ENCODE measurements at regions not wholly inside any gene's neighbourhood (a gene's known extent, or its start where the extent isn't known, plus 50 kb on each side); places are given as distances from the start of the nearest gene placed in this dataset.
"Not testable (repeated sequence)": the region's sequence is repeated elsewhere in the genome, so short reads cannot be mapped to it uniquely, and the experiment has no call there.

DNA sequence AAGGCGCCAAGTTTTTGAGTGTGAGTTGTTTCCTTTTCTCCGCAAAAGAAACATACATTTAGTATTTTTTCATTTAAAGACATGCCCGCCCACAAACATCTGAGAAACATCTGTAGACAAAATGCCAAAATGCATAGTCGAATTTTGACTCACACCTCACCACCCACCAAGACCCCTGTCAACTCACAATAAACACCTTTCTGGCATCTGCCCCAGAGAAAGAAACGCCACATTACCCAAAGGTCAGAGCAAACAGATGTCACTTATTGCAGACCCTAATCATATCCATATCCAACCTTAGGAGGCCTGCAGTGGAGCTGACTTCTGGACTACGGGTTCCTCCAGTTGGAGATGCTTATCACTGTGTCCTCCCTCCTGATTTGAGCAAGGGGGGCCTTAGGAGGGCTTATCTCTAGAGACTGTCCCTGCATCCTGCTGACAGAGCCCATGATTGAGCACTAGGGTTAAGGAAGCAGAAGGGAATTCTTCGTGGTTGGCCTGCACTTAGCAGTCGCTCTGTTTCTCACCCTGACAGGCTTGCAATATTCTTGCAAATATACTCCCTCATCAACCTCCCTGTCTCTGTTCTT is 90.5 kb upstream of the TBX18 start:
- Histone ChIP-seq H3K27ac (no peak overlapping the region), H3K27me3 (no peaks in the 10 kb centered on the region), H3K4me1 (no peaks in the 10 kb centered on the region), H3K4me3 (no peak overlapping the region), H3K36me3 (no peaks in the 10 kb centered on the region), H3K9me3 (no peaks in the 10 kb centered on the region)
- 72 to 73% methylated on average over 8 of the region's 8 CpGs for WGBS, 2 donors
- no peak for DNase-seq (ENCODE audit: low spot score in 2 of 2)
- TF ChIP-seq POLR2A (IDR thresholded peaks at IDR 0.05) = no peak
- no peak for TF ChIP-seq CTCF (IDR thresholded peaks at IDR 0.05)
- TF ChIP-seq EP300 (IDR thresholded peaks at IDR 0.05) = no peak

- no peak overlapping the region for H3K27ac ChIP-seq
These were observed 89.5 kb upstream of the TBX18 start for GRCh38 chr6:84853901-84854300.

DNA sequence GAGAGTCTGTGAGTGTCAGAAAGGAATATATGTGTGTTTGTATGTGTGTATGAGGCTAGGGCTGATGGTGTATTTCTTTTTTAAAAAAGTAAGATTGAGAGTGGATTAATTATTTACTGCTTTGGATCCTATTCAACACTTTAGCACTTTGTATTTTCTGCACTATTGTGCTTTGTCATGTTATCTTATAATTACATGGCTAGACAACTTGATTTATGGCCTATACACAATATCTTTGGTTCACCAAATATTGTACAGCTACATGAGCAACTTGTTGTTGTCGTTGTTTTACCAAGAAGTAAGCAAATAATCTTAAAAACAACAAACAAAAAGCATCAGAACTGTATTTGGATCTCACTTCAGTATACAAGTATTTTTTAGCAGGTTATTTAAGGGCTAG is 84.6 kb upstream of the TBX18 start:
- Histone ChIP-seq H3K27ac (no peak overlapping the region), H3K4me1 (no peaks in the 10 kb centered on the region), H3K36me3 (no peaks in the 10 kb centered on the region), H3K9me3 (no peaks in the 10 kb centered on the region), H3K4me3 (no peak overlapping the region), H3K27me3 (no peaks in the 10 kb centered on the region)
- 58 to 64% methylated on average over 1 of the region's 1 CpG for whole genome bisulfite sequencing, 2 donors
- no peak for TF ChIP-seq CTCF (IDR thresholded peaks at IDR 0.05)
- no peak for DNase-seq (ENCODE audit: low spot score in 2 of 2)

More at GRCh38 chr6:84853901-84854300, 89.5 kb upstream of the TBX18 start:
- TF ChIP-seq EP300 (IDR thresholded peaks at IDR 0.05) (no peak), POLR2A (IDR thresholded peaks at IDR 0.05) (no peak), CTCF (IDR thresholded peaks at IDR 0.05) (no peak)
- Histone ChIP-seq H3K9me3 (no peaks in the 10 kb centered on the region), H3K4me1 (no peaks in the 10 kb centered on the region), H3K4me3 (no peak overlapping the region), H3K36me3 (no peaks in the 10 kb centered on the region), H3K27me3 (no peaks in the 10 kb centered on the region)
- no peak for DNase-seq (ENCODE audit: low spot score in 2 of 2)

DNA sequence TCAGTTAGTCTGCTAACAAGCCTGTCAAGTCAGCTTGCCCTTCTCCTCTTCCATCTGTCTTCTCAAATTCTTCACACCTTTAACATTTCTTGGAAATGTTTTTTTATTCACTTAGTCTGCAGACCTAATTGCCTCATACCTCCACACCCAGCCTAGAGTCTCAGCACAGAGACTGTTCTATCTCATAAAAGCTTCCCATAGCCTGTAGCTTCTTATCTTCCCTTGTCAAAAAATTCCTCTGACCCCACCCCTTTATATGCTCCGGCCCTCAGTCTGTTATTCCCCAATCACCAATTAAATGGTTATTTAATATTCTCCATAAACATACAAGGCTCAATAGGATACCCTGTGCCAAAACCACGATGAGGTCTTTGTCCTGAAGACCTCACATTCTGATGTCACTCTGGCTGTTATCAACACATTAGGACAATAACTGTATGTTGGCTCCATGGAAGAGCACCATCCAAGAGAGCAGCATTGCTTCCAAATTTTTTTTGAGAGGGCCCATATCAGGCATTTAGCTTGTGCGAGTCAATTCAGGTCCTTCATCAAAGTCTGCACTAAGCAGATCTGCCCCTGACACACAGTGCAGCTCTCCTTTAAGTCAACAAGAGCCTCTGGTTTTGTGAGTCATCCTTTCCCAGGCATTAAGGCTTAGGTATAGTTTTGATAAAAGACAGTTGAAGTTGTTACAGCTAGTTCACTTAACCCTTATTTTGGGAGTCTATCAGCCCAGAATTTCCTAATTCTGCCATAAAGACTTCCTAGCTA is 83.2 kb upstream of the TBX18 start:
- Histone ChIP-seq H3K27ac (no peak overlapping the region), H3K9me3 (no peaks in the 10 kb centered on the region), H3K36me3 (no peaks in the 10 kb centered on the region), H3K4me1 (peaks cover 0 to 7% (median 0%) of the 10 kb centered on the region in 4 donors), H3K27me3 (no peaks in the 10 kb centered on the region), H3K4me3 (no peak overlapping the region)
- no peak for DNase-seq (ENCODE audit: low spot score in 2 of 2)
- WGBS, 2 donors = 37 to 38% methylated on average over 3 of the region's 3 CpGs
- TF ChIP-seq CTCF (IDR thresholded peaks at IDR 0.05) = no peak
- no peak for TF ChIP-seq POLR2A (IDR thresholded peaks at IDR 0.05)
- TF ChIP-seq EP300 (IDR thresholded peaks at IDR 0.05) = no peak

- no peak overlapping the region for H3K4me3 ChIP-seq
- peaks cover 0 to 11% (median 0%) of the 10 kb centered on the region in 4 donors for H3K4me1 ChIP-seq
- no peaks in the 10 kb centered on the region for H3K9me3 ChIP-seq
- TF ChIP-seq EP300 (IDR thresholded peaks at IDR 0.05) (no peak), POLR2A (IDR thresholded peaks at IDR 0.05) (no peak), CTCF (IDR thresholded peaks at IDR 0.05) (no peak)
- H3K27ac ChIP-seq = no peak overlapping the region
- no peaks in the 10 kb centered on the region for H3K36me3 ChIP-seq
- DNase-seq (ENCODE audit: low spot score in 2 of 2) = no peak
- no peaks in the 10 kb centered on the region for H3K27me3 ChIP-seq
These were observed 78.2 kb upstream of the TBX18 start for GRCh38 chr6:84842525-84843166.

GRCh38 chr6:84837068-84837866 is 72.9 kb upstream of the TBX18 start:
- 93 to 96% methylated on average over 5 of the region's 5 CpGs for WGBS, 2 donors

More at GRCh38 chr6:84837068-84837866, 72.9 kb upstream of the TBX18 start:
- H3K27me3 ChIP-seq; H3K9me3 ChIP-seq; H3K27ac ChIP-seq; H3K4me1 ChIP-seq; H3K4me3 ChIP-seq; H3K36me3 ChIP-seq; DNase-seq (ENCODE audit: low spot score in 2 of 2): not testable (repeated sequence)
